Vagina (tissue), 2 donors: ENCODE measurements at regions not wholly inside any gene's neighbourhood (a gene's known extent, or its start where the extent isn't known, plus 50 kb on each side); places are given as distances from the start of the nearest gene placed in this dataset.

ENCODE experiments used
- CTCF ChIP-seq, 3 experiments: fragments of 450-650 bp in 2 of 3; fragments of 200-600 bp in 1 of 3; sonication (generic) in 1 of 3; IDR thresholded peaks; one replicate each; pipeline ENCODE4 v1.5.1; 2017 to 2019; ENCODE audit warnings: antibody characterized with exemption in 3 of 3, mild to moderate bottlenecking in 2 of 3, moderate library complexity in 2 of 3
- POLR2A ChIP-seq, 2 donors: fragments of 450-650 bp; IDR thresholded peaks; one replicate each; pipeline ENCODE4 v1.6.1; 2017; ENCODE audit warnings: antibody characterized with exemption in 2 of 2, mild to moderate bottlenecking in 2 of 2, moderate library complexity in 2 of 2
- POLR2AphosphoS5 ChIP-seq, 2 donors: sonication (generic); formaldehyde crosslinking; IDR thresholded peaks; one replicate each; pipeline ENCODE4 v1.9.0; 2017; ENCODE audit warnings: antibody characterized with exemption in 2 of 2, mild to moderate bottlenecking in 2 of 2, low read depth in 1 of 2; ENCODE audit not compliant: insufficient read depth in 1 of 2

- TF ChIP-seq CTCF (IDR thresholded peaks at IDR 0.05): no peak
- no peak for TF ChIP-seq POLR2AphosphoS5 (IDR thresholded peaks at IDR 0.05; ENCODE audit: insufficient read depth in 1 of 2, low read depth in 1 of 2)
- no peak for TF ChIP-seq POLR2A (IDR thresholded peaks at IDR 0.05)
Measured at GRCh38 chr4:17258106-17258505, 253.8 kb downstream of the QDPR start.
